Cardiac fibroblast (primary cell): ENCODE measurements at regions not wholly inside any gene's neighbourhood (a gene's known extent, or its start where the extent isn't known, plus 50 kb on each side); places are given as distances from the start of the nearest gene placed in this dataset.

ENCODE experiments used
- DNase-seq, 2 donors: peaks; one replicate each; pipeline versions ENCODE4 v3.0.0 to v3.0.0-alpha.2; 2010; ENCODE audit warnings: low read depth in 2 of 2
- H3K4me3 ChIP-seq, 2 donors: replicated peaks in 1 of 2; 1 replicate in 1 of 2; 2 replicates in 1 of 2; pipeline ENCODE4 v1.5.1; 2011; ENCODE audit warnings: low read depth in 2 of 2, low read length in 2 of 2, mild to moderate bottlenecking in 2 of 2, moderate library complexity in 1 of 2
- TF ChIP-seq, protein P1 (sequence below): IDR thresholded peaks from one replicate; pipeline ENCODE4 v1.5.1; 2011; ENCODE audit warnings: low read depth, mild to moderate bottlenecking, low read length, inconsistent platforms

DNA sequence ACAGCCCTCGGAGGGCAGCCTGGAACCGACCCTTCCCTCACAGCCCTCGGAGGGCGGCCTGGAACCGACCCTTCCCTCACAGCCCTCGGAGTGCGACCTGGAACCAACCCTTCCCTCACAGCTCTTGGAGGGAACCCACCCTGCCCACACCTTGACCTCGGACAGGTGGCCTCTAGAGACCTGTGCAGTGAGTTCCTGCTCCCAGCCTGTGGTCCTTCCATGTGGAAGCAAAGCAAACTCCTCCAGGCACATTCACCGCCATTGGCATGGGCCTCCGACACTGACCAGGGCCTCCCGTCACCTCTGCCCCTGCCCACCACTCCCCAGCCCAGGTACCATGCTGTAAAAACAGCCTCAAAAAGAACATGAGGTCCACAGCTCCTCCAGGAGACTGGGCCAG lies 272.1 kb downstream of the BRD1 start:
- no peak overlapping the region for H3K4me3 ChIP-seq
- TF ChIP-seq, protein P1, sequence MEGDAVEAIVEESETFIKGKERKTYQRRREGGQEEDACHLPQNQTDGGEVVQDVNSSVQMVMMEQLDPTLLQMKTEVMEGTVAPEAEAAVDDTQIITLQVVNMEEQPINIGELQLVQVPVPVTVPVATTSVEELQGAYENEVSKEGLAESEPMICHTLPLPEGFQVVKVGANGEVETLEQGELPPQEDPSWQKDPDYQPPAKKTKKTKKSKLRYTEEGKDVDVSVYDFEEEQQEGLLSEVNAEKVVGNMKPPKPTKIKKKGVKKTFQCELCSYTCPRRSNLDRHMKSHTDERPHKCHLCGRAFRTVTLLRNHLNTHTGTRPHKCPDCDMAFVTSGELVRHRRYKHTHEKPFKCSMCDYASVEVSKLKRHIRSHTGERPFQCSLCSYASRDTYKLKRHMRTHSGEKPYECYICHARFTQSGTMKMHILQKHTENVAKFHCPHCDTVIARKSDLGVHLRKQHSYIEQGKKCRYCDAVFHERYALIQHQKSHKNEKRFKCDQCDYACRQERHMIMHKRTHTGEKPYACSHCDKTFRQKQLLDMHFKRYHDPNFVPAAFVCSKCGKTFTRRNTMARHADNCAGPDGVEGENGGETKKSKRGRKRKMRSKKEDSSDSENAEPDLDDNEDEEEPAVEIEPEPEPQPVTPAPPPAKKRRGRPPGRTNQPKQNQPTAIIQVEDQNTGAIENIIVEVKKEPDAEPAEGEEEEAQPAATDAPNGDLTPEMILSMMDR, result no peak
- DNase-seq, result no peak

DNA sequence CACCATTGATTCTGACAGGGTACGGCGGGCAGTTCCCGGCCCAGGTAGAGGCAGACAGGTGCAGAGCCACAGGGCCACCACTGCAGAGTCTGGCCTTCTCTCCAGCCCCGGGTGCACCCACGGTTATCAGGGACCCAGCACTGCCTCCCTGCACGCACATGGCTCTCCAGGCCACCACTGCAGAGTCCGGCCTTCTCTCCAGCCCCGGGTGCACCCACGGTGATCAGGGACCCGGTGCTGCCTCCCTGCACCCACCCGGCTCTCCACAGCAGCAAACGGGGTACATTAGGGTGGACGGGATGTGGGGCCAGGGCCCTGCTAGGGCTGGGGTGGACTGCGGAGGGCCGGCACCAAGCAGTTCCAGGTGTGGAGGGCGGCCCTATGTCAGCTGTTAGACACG lies 272.9 kb downstream of the BRD1 start:
- H3K4me3 ChIP-seq, result no peak overlapping the region
- no peak for DNase-seq
- TF ChIP-seq, protein P1, result no peak

DNA sequence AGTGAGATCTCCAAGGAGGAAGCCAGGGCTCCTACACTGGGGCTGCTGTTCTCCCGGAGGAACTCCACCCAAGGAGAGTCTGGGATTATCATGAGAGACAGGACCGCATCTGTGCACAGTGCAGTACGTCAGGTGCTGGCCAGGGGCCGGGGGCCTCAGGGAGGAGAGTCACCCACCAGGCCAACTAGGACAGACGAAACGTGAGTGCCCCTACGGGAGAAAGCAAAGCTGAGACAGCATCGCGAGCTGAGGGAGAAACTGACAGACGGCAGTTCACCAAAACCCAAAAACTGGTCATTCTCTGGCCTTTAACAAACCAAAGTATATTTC lies 273.4 kb downstream of the BRD1 start:
- TF ChIP-seq, protein P1, result no peak
- DNase-seq, result no peak
- no peak overlapping the region for H3K4me3 ChIP-seq

DNA sequence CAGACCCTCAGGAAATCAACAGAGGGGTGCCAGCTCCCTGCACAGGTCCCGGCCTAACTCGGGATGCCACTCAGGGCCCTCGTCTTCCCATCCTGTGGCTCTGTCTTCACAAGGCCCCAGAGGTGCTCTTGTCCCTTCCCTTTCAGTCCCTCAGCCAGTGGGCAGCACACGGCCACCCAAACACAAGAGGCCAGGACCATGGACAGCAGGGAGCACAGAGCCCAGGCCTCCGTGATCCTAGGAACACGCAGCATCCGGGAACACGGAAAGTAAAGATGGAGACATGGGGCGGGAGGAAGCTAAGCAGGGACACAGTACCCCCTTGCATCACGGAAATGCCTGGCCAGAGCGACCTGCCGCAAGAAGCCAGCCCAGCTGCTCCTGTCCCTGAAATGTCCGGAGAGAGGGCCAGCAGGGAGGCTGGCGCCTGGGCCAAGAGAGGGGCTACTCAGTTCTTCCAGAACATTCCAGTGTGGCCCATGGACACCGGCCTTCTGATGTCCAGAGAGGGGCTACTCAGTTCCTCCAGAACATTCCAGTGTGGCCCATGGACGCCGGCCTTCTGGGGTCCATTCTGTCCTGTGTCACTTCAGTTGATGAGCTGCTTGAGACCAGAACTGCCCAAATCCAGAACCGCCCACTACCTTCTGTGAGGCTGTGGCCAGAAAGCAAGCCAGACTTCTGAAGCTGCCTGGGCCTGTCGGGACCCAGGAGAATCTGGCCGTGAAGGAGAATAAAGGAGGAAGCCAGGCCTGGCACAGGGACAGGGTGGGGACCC lies 274.0 kb downstream of the BRD1 start:
- TF ChIP-seq, protein P1, result no peak
- H3K4me3 ChIP-seq, result no peak overlapping the region
- DNase-seq, result no peak

DNA sequence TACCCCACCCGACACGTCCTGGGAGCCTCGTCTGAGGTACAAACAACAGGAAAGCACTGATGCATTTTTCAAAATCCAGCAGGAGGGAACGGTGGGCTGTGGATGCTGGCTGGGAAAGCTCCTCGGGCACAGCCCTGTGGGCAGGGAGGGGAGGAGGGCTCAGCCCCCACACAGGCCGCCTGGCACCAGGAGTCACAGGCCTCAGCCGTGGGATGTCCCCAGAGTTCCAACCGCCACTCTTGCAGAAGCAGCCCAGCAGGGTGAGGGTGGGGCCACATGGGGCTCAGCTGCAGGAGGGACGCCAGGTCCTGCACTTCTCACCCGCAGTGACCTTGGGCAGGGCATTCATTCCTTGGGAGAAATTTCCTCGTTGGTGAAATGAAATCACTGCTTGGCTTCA lies 274.6 kb downstream of the BRD1 start:
- no peak for DNase-seq
- H3K4me3 ChIP-seq, result no peak overlapping the region
- TF ChIP-seq, protein P1, result no peak

DNA sequence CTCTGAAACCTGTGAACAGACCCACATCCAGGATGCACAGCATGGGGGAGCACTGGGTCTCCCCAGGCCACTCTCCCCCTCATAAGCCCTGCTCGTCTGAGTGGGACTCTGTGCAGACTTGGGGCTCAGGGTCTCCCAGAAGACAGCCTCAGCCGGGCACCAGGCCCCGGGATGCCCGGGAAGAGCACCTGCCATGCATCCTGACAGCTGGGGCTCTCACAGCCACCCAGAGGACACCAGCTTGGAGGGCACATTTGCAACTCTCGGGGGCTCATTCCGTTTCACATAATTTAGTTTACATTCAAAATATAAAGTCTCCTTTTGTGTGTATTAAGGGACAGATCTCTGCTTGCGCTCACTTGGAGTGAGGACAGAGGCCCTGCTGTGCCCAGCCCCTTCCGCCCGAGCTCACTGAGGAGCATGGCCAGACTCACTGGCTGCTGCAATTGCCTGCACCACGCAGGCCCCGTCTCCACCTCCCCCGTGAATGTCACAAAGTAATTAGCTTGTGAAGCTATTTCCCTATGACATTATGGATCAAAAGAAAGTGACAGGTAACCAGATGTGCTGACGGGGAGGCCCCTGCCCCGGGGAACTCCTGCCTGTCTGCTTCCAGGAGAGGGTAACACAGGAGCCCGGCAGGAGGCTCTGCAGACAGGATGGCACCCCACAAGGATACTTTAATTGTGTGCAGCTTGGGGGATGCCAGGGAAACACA lies 275.6 kb downstream of the BRD1 start:
- TF ChIP-seq, protein P1, result no peak
- H3K4me3 ChIP-seq, result no peak overlapping the region
- DNase-seq, result no peak
